Hindlimb muscle (tissue), 1 donor: ENCODE measurements at regions not wholly inside any gene's neighbourhood (a gene's known extent, or its start where the extent isn't known, plus 50 kb on each side); places are given as distances from the start of the nearest gene placed in this dataset.
A peak's percentile ranks its signal among the peaks of the same experiment; 100 is the strongest.

ENCODE experiments used
- DNase-seq: peaks from one replicate; pipeline ENCODE4 v3.0.0-alpha.2; 2013

GRCh38 chr2:191515551-191515950 is 162.4 kb upstream of the NABP1 start:
- DNase-seq, result no peak

- no peak for DNase-seq
These were observed 161.7 kb upstream of the NABP1 start for GRCh38 chr2:191516260-191516659.

GRCh38 chr2:191521608-191522208 is 156.2 kb upstream of the NABP1 start:
- DNase-seq, result no peak

- no peak for DNase-seq
These were observed 155.3 kb upstream of the NABP1 start for GRCh38 chr2:191522478-191523120.

- DNase-seq, result no peak
These were observed 151.8 kb upstream of the NABP1 start for GRCh38 chr2:191526091-191526490.

- DNase-seq, result no peak
These were observed 151.4 kb upstream of the NABP1 start for GRCh38 chr2:191526536-191526935.

- no peak for DNase-seq
These were observed 150.9 kb upstream of the NABP1 start for GRCh38 chr2:191526953-191527556.

- DNase-seq, result no peak
These were observed 147.3 kb upstream of the NABP1 start for GRCh38 chr2:191530618-191531017.

GRCh38 chr2:191533693-191534180 is 144.2 kb upstream of the NABP1 start:
- DNase-seq, result no peak

DNA sequence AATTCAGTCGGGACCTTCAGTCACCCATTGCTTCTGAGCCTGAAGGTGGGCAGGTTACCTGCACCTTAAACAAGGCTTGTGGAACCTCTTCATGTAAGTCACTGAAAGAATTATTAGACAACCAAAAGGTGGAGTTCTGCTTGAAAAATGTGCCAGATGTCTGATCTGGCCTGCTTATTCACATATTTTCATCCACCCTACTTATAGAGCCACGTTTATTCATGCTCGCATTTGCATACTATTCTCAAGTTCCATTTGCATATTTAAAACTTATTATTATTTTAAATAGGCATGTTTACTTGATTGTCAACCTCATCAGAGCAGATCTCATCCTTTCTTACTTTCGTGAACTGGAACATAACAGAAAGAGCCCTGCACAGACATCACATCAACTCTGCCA is 140.0 kb upstream of the NABP1 start:
- no peak for DNase-seq

- DNase-seq, result no peak
These were observed 139.5 kb upstream of the NABP1 start for GRCh38 chr2:191538334-191538903.

DNA sequence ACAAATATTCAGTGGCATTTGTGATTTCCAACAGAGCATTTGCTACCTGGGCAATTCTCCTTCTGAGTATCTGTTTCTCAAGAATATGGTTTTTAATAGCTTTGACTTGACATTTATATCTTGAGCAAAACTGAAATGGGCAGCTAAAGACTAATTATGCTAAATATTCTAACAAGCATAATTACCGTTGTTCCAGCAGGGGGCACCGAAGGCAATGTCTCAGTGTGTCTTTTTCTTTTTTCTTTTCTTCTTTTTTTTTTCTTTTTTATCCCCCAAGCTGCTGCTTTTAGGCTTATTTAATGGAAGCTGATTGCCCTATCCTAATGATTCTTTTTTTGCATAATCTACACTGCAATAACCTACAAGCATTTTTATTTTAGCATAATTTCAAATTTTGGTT is 138.9 kb upstream of the NABP1 start:
- no peak for DNase-seq

DNA sequence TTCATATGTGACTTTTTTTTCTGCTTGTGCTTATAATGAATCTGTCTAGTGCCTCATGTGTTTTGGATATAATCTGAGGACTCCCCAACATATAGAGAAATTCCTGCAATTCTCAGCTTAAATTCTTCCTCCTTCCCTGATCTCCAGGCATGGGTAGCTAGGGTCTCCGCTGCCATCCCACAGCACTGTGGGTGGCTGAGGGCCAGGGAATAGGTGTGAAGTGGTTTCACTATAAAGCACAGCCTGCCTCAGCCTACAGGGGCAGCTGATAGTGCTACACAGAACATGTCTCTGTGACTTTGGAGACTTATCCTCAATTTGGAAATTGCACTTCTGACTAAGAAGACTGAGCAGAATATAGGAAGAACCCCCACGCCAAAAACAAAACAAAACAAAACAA is 137.3 kb upstream of the NABP1 start:
- no peak for DNase-seq

DNA sequence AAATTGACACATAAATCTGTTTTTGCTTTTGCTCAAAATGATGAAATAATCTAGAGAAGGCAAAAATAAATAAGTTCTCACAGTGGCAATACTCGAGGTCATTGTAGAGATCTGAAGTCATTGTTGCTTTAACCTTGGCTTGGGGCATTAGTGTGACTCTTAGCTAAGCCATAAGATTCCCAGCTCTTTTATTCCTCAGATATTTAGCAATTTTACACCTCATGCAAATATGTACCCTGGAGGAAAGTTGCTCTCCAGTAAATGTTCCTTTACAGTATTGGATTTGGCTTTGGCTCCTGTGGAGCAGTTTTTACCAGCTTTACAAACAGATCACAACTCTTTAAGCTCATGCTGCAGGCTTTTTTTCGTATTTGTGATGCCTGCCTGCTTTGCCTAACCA is 134.2 kb upstream of the NABP1 start:
- DNase-seq, result no peak

- DNase-seq, result no peak
These were observed 133.4 kb upstream of the NABP1 start for GRCh38 chr2:191544461-191545062.

DNA sequence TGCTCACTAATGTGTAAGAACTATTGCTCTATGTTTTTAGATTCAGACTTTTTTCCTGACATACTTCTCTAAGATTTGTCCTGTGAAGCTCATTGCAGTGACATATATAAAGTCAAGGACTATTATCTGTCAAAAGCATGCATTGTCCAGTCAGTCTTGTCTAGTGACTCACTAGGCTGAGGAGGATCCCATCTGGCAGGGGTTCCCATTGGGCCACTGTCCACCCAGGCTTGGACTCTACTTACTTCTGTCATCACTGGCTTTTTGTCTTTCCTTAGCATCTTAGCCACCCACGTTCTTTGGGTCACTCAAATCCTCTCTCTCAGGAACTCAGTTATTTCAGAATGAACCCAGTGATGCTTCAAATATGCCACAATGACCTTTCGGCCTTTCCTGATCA is 132.6 kb upstream of the NABP1 start:
- no peak for DNase-seq

GRCh38 chr2:191552066-191552465 is 125.9 kb upstream of the NABP1 start:
- no peak for DNase-seq

- DNase-seq, result no peak
These were observed 123.7 kb upstream of the NABP1 start for GRCh38 chr2:191554240-191554639.

- DNase-seq, result peak; percentile 82
These were observed 122.7 kb upstream of the NABP1 start for GRCh38 chr2:191555092-191555742.

DNA sequence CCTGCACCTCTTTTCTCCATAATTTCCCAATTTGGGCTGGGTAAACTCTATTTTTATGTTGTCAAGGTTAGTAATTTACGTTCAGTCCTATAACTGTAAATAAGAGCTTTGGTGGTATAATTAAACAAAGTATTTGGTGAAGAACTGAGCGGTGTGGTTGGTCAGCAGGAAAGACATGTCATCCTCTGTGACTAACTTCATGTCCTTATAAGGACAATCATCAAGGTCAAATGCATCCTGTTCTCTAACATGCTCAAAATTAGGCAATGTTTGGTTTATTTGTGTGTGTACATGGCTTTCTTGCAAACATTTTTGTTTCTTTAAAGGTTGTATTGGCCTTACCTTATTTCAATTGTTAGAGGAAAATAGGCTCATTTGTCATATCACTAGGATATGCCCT is 121.5 kb upstream of the NABP1 start:
- no peak for DNase-seq

DNA sequence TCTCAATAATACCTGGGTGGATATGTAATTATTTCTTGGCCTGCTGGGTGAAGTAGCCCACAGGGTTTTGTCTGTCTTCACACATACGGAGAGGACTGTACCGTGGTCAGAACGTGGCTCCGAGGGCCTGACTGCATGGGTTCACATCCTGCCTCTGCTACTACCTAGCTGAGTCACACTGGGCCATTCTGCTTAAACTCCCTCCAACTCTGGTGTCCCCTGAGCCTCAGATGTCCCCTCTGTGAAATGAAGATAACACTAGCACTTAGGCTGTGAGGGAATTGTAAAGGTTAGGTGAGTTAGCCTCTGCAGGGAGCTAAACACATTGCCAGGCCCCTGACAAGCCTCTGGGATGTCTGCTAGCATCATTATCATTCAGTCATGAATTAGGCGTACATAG is 120.1 kb upstream of the NABP1 start:
- no peak for DNase-seq

DNA sequence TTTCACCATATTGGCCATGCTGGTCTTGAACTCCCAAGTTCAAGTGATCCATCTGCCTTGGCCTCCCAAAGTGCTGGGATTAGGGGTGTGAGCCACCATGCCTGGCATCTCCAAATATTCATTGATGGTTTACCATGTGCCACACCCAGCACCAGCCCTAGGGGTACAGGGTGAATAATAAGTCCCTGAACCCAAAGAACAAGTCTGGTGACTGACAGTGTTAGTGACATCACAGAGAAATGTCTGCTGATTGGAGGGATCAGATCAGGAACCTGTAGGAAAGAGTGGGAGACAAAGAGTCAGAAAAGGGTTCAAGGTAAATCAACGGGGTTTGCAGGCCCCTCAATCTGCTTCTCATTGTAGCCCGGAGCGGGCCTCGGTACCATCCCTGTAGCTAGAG is 118.4 kb upstream of the NABP1 start:
- no peak for DNase-seq

DNA sequence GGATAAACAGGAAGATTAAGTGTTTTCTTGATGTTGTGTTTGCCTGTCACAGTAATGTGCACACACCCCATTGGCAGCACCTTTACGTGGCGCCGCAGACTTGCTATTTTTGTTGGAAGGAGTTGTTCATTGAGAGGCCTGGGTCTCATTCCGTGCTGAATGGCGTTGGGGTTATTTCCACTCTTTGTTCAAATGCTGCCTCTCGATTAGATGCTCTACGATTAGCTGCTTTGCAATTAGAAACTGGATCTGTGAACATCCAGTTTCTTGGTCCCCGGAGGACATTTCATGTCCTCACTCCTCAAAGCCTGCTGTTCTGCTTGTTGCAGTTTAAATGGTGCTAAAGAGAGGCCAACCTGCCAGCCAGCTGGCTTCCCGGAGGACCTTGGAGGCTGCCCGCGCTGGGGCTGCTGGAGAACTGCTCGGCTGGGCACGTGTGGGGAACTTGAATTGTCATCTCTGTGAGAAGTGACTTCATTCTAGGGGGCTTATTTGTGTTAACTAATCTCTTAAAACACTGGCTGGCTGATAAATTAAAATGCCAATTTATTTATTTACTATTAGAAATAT is 117.4 kb upstream of the NABP1 start:
- no peak for DNase-seq
